ENCODE measurements at regions not wholly inside any gene's neighbourhood (a gene's known extent, or its start where the extent isn't known, plus 50 kb on each side); places are given as distances from the start of the nearest gene placed in this dataset.

DNA sequence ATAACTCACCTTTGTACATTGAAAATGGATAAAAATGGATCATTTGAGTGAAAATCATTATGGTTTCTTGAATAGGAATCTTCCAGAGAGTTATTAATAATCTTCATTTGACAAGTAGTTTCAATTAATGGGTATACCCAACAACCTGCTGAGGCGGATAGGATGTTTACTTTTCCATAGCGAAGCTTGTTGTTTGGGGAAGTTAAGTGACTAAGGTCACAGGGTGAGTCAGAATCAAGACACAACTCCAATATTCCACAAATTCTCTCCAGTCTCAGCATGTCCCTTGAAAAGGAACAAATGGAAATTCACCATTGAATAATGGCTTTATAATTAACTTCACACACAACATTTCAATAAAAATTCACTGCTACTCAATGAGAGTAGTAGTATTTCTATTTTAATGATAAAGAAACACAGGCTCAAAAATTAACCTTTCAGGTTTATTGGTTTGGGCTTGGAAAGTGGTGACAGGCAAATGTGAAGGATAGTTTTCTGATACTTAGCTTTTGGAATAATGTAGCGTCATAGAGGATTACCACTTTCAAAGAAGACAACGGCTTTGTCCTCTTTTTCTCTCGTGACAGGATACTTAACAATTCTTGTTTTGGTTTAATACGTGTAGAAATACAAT lies 211.3 kb downstream of the GPD2 start:
- DNase-seq = no peak

DNA sequence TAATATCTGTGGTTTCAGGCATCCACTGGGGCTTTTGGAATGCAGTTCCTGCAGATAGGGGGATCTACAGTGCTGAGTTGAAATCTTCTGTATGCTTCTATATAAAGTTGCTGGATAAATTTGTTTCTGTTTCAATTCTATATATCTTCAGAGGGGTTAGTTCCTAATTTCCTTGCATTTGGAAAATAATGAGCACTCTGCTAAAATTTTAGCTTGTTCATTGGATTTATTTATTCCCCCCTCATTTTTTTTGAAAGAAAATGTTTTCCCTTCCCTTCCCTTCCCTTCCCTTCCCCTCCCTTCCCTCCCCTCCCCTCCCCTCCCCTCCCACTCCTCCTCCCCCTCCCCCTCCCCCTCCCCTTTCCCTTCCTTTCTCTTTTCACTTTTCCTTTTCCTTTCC lies 212.3 kb downstream of the GPD2 start:
- no peak for DNase-seq

GRCh38 chr2:156649596-156649995 lies 213.4 kb downstream of the GPD2 start:
- no peak for DNase-seq

GRCh38 chr2:156652691-156653090 lies 216.5 kb downstream of the GPD2 start:
- DNase-seq = no peak

- DNase-seq = no peak
These were observed 217.5 kb downstream of the GPD2 start for GRCh38 chr2:156653675-156654074.

DNA sequence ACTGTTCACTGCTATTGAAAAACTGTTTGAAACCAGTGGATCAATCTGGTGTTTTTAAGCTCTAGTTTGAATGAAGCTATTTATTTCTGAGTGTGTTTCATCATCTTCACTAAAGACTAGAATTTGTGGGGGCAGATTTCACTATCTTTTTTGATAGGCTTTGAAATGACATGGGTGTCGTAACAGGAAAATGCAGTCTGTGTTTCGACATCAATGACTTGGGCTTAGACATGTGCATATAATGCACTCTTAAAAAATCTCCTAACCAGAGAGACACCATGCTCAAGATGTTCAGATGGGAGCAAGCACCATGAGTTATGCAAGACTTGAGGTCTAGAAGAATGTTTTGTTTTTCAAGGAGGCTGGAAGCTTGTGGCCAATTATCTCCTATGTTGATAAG lies 221.6 kb downstream of the GPD2 start:
- DNase-seq = no peak

DNA sequence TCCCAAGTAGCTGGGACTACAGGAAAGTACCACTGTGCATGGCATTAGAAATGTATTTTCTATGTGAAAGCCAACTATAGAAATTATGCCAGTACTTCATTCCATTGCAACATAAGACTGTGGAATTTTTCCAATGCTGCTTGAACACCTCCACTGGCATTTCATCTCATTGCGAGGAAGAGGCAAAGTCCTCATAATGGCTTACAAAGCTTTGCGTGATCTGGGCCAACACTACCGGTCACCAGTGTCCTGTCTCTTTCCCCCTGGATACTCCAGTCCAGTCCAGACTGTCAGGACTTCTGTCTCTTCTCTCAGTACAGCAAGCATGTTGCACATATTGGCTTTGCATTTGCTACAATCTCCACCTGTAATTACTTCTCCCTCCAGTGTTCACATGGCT lies 223.5 kb downstream of the GPD2 start:
- no peak for DNase-seq

GRCh38 chr2:156663757-156664409 lies 227.7 kb downstream of the GPD2 start:
- DNase-seq = no peak

GRCh38 chr2:156666130-156666785 lies 230.1 kb downstream of the GPD2 start:
- no peak for DNase-seq

GRCh38 chr2:156670104-156670503 lies 233.9 kb downstream of the GPD2 start:
- no peak for DNase-seq

DNA sequence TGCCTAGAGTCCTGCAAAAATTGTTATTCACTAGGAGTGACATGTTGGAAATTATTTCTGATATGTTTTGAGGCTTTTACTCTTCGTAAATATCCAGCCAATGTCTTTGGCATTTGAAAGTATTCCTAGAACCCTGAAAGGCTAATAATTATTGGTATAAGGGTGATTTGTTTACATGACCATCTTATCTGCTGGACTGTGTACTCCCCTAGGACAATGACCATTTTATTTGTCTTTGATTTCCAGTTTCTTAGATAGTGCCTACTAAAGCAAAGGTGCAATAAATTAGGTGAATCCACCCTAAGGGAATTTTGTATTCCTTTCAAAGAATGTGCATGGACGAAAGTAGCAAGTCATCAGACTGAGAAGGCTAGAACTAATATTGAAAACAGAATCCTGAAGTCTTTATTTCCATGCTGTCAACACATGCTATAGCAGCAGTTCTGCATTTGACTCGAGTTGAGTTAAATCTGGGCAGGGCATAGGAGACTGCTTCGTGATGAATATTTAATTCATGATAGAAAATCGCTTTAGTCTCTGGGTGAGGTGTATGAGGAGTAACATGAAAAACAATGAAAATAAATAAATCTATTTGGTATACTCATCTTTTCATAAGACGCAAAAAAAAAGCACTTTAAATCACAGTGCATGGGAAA lies 235.7 kb downstream of the GPD2 start:
- no peak for DNase-seq

- DNase-seq = no peak
These were observed 236.6 kb downstream of the GPD2 start for GRCh38 chr2:156672556-156673332.

GRCh38 chr2:156673333-156673615 lies 237.1 kb downstream of the GPD2 start:
- DNase-seq = no peak

GRCh38 chr2:156673981-156674380 lies 237.8 kb downstream of the GPD2 start:
- DNase-seq = no peak

GRCh38 chr2:156675896-156676295 lies 239.7 kb downstream of the GPD2 start:
- DNase-seq = no peak

DNA sequence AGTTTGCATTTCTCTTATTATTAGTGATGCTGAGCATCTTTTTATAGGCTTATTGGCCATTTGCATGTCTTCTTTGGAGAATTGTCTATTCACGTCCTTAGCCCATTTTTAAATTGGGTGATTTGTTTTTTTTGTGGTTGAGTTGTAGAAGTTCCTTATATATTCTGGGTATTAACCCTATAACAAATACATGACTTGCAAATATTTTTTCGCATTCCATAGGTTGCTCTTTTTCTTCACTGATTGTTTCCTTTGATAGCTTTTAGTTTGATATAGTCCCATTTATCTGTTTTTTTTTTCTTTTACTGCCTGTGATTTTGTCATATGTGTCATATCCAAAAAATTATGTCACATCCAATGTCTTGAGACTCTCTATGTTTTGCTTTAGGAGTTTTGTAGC lies 243.6 kb downstream of the GPD2 start:
- DNase-seq = no peak

DNA sequence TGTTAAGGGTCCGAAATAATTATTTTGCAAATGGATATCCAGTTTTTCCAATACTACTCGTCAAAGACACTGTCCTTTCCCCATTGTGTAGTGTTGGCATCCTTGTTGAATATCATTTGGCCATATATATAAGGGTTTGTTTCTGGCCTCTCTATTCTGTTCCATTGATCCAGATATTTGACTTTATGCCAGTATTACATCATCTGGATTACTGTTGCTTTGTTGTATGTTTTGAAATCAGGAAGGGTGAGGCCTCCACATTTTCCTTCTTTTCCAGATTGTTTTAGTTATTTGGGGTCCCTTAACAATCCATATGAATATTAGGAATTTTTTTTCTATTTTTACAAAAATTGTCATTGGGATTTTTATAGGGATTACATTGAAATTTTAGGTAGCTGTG lies 244.1 kb downstream of the GPD2 start:
- DNase-seq = no peak

DNA sequence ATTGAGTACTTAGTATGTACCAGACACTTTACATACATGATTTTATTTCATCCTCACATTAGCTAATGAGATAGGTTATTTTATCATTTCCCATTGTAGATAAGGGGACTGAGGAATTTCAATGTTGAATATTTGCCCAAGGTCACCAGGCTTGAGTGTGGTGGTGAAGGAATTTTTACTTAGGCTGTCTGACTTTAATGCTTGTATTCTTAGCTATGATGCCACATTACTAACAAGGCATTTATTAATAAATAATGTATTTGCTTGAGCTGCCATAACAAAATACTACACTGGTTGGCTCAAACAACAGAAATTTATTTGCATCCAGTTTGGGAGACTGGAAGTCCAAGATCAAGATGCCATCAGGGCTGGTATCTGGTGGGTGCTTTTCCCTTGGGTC lies 250.9 kb downstream of the GPD2 start:
- DNase-seq = no peak

- no peak for DNase-seq
These were observed 251.5 kb downstream of the GPD2 start for GRCh38 chr2:156687715-156688114.

DNA sequence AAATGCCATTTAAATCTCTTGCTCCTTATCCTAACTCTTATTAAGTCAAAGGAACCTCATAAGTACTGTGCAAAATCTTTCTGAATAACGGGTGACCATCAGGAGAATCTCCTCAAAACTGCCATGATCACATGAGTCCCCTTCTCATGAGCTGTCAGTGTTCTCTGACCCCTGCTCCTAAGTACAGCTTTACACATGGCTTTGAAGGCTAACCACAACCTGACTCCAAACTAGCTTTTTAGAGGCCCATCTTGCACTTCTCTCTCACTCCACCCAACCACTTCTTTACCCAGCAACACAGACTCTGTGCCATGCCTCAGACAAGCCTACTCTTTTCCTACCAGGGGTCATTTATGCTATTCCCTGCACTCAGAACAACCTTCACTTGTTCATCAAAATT lies 253.8 kb downstream of the GPD2 start:
- DNase-seq = no peak

DNA sequence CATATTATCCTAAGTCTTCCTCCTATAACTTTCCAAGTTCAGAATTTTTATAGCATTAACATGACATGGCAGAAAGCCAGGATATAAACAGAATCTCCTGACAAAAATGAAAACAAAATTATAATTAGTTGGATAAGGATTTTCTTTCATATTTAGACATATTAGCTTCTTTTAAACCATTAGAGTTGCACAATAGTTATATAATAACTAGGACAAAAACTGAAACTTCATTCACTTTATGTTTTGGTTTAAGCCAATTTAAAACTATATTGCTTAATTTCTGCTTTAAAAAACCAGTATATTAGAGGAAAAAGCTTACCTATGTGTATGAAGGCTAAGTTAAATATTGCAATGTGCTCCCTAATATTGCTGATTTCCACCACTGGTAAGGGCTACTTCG lies 254.8 kb downstream of the GPD2 start:
- DNase-seq = no peak

DNA sequence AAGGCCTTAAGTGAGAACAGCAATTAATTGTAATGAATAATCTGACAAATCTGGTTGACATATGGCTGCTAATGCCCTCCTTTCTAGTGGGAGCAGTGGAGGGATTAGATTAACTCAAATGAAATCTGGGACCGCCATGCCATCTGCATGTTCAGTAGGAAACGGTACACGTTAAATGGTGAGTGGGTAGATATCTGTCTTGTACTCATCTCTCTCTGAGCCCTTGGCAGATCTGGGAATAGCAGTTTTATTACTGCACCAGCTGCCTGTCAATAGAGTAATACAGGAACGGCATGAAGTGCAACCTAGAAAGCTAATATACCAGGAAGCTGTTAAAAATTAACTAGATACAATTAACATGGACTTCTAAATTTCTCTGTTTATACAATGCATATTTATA lies 258.8 kb downstream of the GPD2 start:
- DNase-seq = no peak

- DNase-seq = no peak
These were observed 259.4 kb downstream of the GPD2 start for GRCh38 chr2:156695595-156695994.

Data from left kidney (tissue), 1 donor.